Ishikawa (cell line): ENCODE measurements at regions not wholly inside any gene's neighbourhood (a gene's known extent, or its start where the extent isn't known, plus 50 kb on each side); places are given as distances from the start of the nearest gene placed in this dataset.

Source experiments
- CEBPB ChIP-seq: IDR thresholded peaks from 2 replicates; pipeline ENCODE4 v1.6.1; 2012
- EP300 ChIP-seq: IDR thresholded peaks from 2 replicates; pipeline ENCODE4 v1.6.1; 2012; ENCODE audit warnings: borderline replicate concordance
- FOXM1 ChIP-seq: IDR thresholded peaks from 2 replicates; pipeline ENCODE4 v1.6.1; 2012; ENCODE audit warnings: low read depth, borderline replicate concordance
- MAX ChIP-seq: IDR thresholded peaks from 2 replicates; pipeline ENCODE4 v1.6.1; 2012
- NFIC ChIP-seq: IDR thresholded peaks from 2 replicates; pipeline ENCODE4 v1.6.1; 2012
- RAD21 ChIP-seq: IDR thresholded peaks from 2 replicates; pipeline ENCODE4 v1.6.1; 2012; ENCODE audit warnings: low read depth
- TAF1 ChIP-seq: IDR thresholded peaks from 2 replicates; pipeline ENCODE4 v1.6.1; 2012; ENCODE audit warnings: low read depth, mild to moderate bottlenecking
- TCF12 ChIP-seq: IDR thresholded peaks from 2 replicates; pipeline ENCODE4 v1.6.1; 2012; ENCODE audit warnings: low read depth
- USF1 ChIP-seq: IDR thresholded peaks from 2 replicates; pipeline ENCODE4 v1.6.1; 2012

GRCh38 chr7:94284104-94284503, 110.6 kb upstream of the COL1A2 start:
- no peak for TF ChIP-seq TCF12
- TF ChIP-seq EP300 = no peak
- TF ChIP-seq MAX = no peak
- no peak for TF ChIP-seq NFIC
- TF ChIP-seq CEBPB = no peak
- TF ChIP-seq FOXM1 = no peak
- no peak for TF ChIP-seq TAF1
- no peak for TF ChIP-seq RAD21
- no peak for TF ChIP-seq USF1
